B cell (primary cell): ENCODE measurements at regions not wholly inside any gene's neighbourhood (a gene's known extent, or its start where the extent isn't known, plus 50 kb on each side); places are given as distances from the start of the nearest gene placed in this dataset.

Experiments used
- ATAC-seq: fragments of 200-7000 bp; cut with Tn5 transposase; one replicate; pipeline ENCODE4 v1.10.0; 2021; ENCODE audit warnings: low read depth, mild to moderate bottlenecking, moderate number of reproducible peaks, moderate library complexity
- CTCF ChIA-PET: fragments of 350-600 bp; sonication (Branson Sonifier 250); formaldehyde crosslinking; loops from one replicate; lab custom pipeline; 2021; ENCODE audit warnings: antibody characterized with exemption, inconsistent platforms; lab: Charles Lee
- POLR2A ChIA-PET: fragments of 350-600 bp; sonication (Branson Sonifier 250); formaldehyde crosslinking; loops from one replicate; lab custom pipeline; 2021; ENCODE audit warnings: antibody characterized with exemption; lab: Charles Lee
- DNase-seq: peaks from one replicate; pipeline ENCODE4 v3.0.0; 2013
- H2AFZ ChIP-seq: 2 replicates; pipeline ENCODE4 v1.6.1; 2012; ENCODE audit warnings: mild to moderate bottlenecking, low read depth, low read length; ENCODE audit not compliant: insufficient read depth, poor library complexity, severe bottlenecking
- H3K27ac ChIP-seq, 2 donors: 1 replicate in 1 of 2; 2 replicates in 1 of 2; pipeline ENCODE4 v1.5.1; 2012 to 2013; ENCODE audit warnings: low read length in 2 of 2, mild to moderate bottlenecking in 2 of 2, moderate library complexity in 1 of 2
- H3K27me3 ChIP-seq, 4 experiments: fragments of 200-600 bp in 1 of 4; sonication (generic) in 1 of 4; replicated peaks in 1 of 4; 1 replicate in 2 of 4; 2 replicates in 2 of 4; pipeline versions ENCODE4 v1.6.1 to v1.7.0; 2013 to 2016; ENCODE audit warnings: low read length in 3 of 4, mild to moderate bottlenecking in 2 of 4, mixed read lengths in 1 of 4, moderate library complexity in 1 of 4; ENCODE audit not compliant: insufficient read depth in 4 of 4, control insufficient read depth in 3 of 4; ENCODE audit errors: control extremely low read depth in 1 of 4
- H3K36me3 ChIP-seq, 2 experiments: replicated peaks in 1 of 2; 1 replicate in 1 of 2; 2 replicates in 1 of 2; pipeline versions ENCODE4 v1.6.1 to v1.7.1; 2013; ENCODE audit warnings: low read length in 1 of 2; ENCODE audit not compliant: insufficient read depth in 2 of 2, control insufficient read depth in 1 of 2; ENCODE audit errors: control extremely low read depth in 1 of 2, extremely low read depth in 1 of 2
- H3K4me1 ChIP-seq, 2 donors: fragments of 200-600 bp in 1 of 2; sonication (generic) in 1 of 2; 1 replicate in 1 of 2; 2 replicates in 1 of 2; pipeline versions ENCODE4 v1.5.1 to v1.6.1; 2013 to 2017; ENCODE audit warnings: low read length in 2 of 2; ENCODE audit not compliant: control insufficient read depth in 2 of 2, insufficient read depth in 2 of 2
- H3K4me2 ChIP-seq: replicated peaks from 2 replicates; pipeline ENCODE3; 2012; ENCODE audit warnings: mild to moderate bottlenecking, low read depth, low read length; ENCODE audit not compliant: poor library complexity, severe bottlenecking
- H3K4me3 ChIP-seq, 5 experiments: fragments of 200-600 bp in 1 of 5; sonication (generic) in 1 of 5; 1 replicate in 3 of 5; 2 replicates in 2 of 5; pipeline versions ENCODE4 v1.5.1 to v1.7.0; 2011 to 2016; ENCODE audit warnings: low read length in 4 of 5, mild to moderate bottlenecking in 4 of 5, low read depth in 2 of 5, control low read depth in 1 of 5, moderate library complexity in 1 of 5; ENCODE audit not compliant: insufficient read depth in 1 of 5; ENCODE audit errors: control extremely low read depth in 1 of 5, extremely low read depth in 1 of 5
- H3K79me2 ChIP-seq: fragments of 200-600 bp; sonication (generic); one replicate; pipeline ENCODE4 v1.6.0; 2016; ENCODE audit warnings: low read length; ENCODE audit not compliant: control insufficient read depth, insufficient read depth
- H3K9ac ChIP-seq: fragments of 200-600 bp; sonication (generic); 2 replicates; pipeline ENCODE4 v1.6.1; 2017; ENCODE audit warnings: mild to moderate bottlenecking, low read length, moderate library complexity
- H3K9me3 ChIP-seq, 3 donors: one replicate each; pipeline versions ENCODE4 v1.6.1 to v1.7.1; 2013; ENCODE audit warnings: low read length in 2 of 3; ENCODE audit not compliant: control insufficient read depth in 2 of 3, insufficient read depth in 1 of 3; ENCODE audit errors: control extremely low read depth in 1 of 3
- H4K20me1 ChIP-seq: 2 replicates; pipeline ENCODE4 v1.6.0; 2012; ENCODE audit warnings: mild to moderate bottlenecking, low read length; ENCODE audit not compliant: insufficient read depth, control insufficient read depth, poor library complexity, severe bottlenecking
- H3K27ac Mint-ChIP-seq: one replicate; pipeline ENCODE4 v1.8.0; 2021; ENCODE audit warnings: mixed read lengths
- H3K27me3 Mint-ChIP-seq: one replicate; pipeline ENCODE4 v1.8.0; 2021; ENCODE audit warnings: mixed read lengths
- H3K4me1 Mint-ChIP-seq: one replicate; pipeline ENCODE4 v1.8.0; 2021; ENCODE audit warnings: mixed read lengths
- H3K4me3 Mint-ChIP-seq: one replicate; pipeline ENCODE4 v1.8.0; 2021; ENCODE audit warnings: mixed read lengths
- H3K9me3 Mint-ChIP-seq: one replicate; pipeline ENCODE4 v1.8.0; 2022; ENCODE audit warnings: mixed read lengths; ENCODE audit not compliant: insufficient read depth
- CTCF ChIP-seq: fragments of 200-600 bp; IDR thresholded peaks from one replicate; pipeline ENCODE4 v1.8.0; 2022; ENCODE audit warnings: antibody characterized with exemption, mild to moderate bottlenecking
- EZH2 ChIP-seq: IDR thresholded peaks from 2 replicates; pipeline ENCODE4 v1.6.1; 2012; ENCODE audit warnings: borderline replicate concordance, low read depth, mild to moderate bottlenecking, moderate library complexity, low read length; ENCODE audit not compliant: insufficient read depth, poor library complexity, severe bottlenecking
- WGBS: methylation state at CpG from one replicate; pipeline ENCODE4 v1.1.5; 2013; ENCODE audit warnings: missing lambda C conversion rate; ENCODE audit not compliant: insufficient coverage; 5-methylcytosine and 5-hydroxymethylcytosine counted together
- intact Hi-C: fragments of 100-400 bp; cut with micrococcal nuclease; formaldehyde crosslinking; loops from one replicate; pipeline ENCODE4 v1.10.0; 2022

DNA sequence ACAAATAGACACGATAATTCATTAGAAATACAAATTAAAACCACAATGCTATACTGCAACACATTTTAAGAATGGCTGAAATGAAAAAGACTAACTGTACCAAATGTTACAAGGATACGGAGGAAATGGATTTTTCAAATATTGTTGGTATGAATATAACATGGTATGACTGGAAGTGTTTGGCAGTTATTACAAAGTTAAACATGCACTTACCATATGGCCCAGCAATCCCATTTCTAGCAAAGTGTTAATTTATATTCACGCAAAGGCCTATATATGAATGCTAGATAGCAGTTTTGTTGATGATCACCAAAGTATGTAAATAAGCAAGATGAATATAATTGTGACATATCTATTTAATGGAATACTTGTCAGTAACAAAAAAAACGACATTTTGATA lies 497.8 kb upstream of the FSIP2 start:
- no peak overlapping the region for H3K4me3 Mint-ChIP-seq
- Histone ChIP-seq H3K79me2 (no peaks in the 10 kb centered on the region), H3K27ac (no peak overlapping the region), H3K9me3 (peaks cover 0 to 6% (median 0%) of the 10 kb centered on the region in 3 donors), H3K4me3 (no peak overlapping the region), H3K36me3 (no peaks in the 10 kb centered on the region), H3K27me3 (no peaks in the 10 kb centered on the region), H4K20me1 (no peaks in the 10 kb centered on the region), H2AFZ (no peak overlapping the region), H3K9ac (no peak overlapping the region), H3K4me1 (no peaks in the 10 kb centered on the region), H3K4me2 (no peak overlapping the region)
- no peaks in the 10 kb centered on the region for H3K27me3 Mint-ChIP-seq
- intact Hi-C loops, result no loop called here
- DNase-seq (no peak), ATAC-seq (no peak)
- WGBS, result no CpG with 5 or more reads among the region's 4 CpGs
- TF ChIP-seq EZH2, result no peak
- TF ChIP-seq CTCF, result no peak
- ChIA-PET POLR2A (no interaction called here), CTCF (no interaction called here)
- H3K9me3 Mint-ChIP-seq, result peaks cover 12% of the 10 kb centered on the region
- no peaks in the 10 kb centered on the region for H3K4me1 Mint-ChIP-seq
- no peak overlapping the region for H3K27ac Mint-ChIP-seq

- Mint-ChIP-seq H3K4me3 (no peak overlapping the region), H3K4me1 (no peaks in the 10 kb centered on the region), H3K9me3 (peaks cover 10% of the 10 kb centered on the region), H3K27ac (no peak overlapping the region), H3K27me3 (no peaks in the 10 kb centered on the region)
- CTCF ChIA-PET, result no interaction called here
- 100% methylated on average over 7 of the region's 13 CpGs for WGBS
- POLR2A ChIA-PET, result no interaction called here
- no peak overlapping the region for H3K4me2 ChIP-seq
- H3K9me3 ChIP-seq, result peaks cover 0 to 6% (median 0%) of the 10 kb centered on the region in 3 donors
- H4K20me1 ChIP-seq, result no peaks in the 10 kb centered on the region
- no peak overlapping the region for H3K4me3 ChIP-seq
- no peak for TF ChIP-seq CTCF
- TF ChIP-seq EZH2, result no peak
- no peak overlapping the region for H2AFZ ChIP-seq
- no peaks in the 10 kb centered on the region for H3K36me3 ChIP-seq
- no peaks in the 10 kb centered on the region for H3K27me3 ChIP-seq
- no peak for DNase-seq
- H3K9ac ChIP-seq, result no peak overlapping the region
- intact Hi-C loops, result no loop called here
- no peaks in the 10 kb centered on the region for H3K4me1 ChIP-seq
- H3K79me2 ChIP-seq, result no peaks in the 10 kb centered on the region
- ATAC-seq, result no peak
- H3K27ac ChIP-seq, result no peak overlapping the region
Measured at GRCh38 chr2:185241556-185241955, 497.0 kb upstream of the FSIP2 start.
